K562 (cell line): ENCODE measurements at regions not wholly inside any gene's neighbourhood (a gene's known extent, or its start where the extent isn't known, plus 50 kb on each side); places are given as distances from the start of the nearest gene placed in this dataset.

Source experiments
- ARHGAP35 ChIP-seq: fragments of 450-650 bp; IDR thresholded peaks from 2 replicates; pipeline ENCODE4 v1.6.1; 2018; ENCODE audit not compliant: partially characterized antibody
- ARID4B ChIP-seq: sonication (generic); formaldehyde crosslinking; IDR thresholded peaks from 2 replicates; pipeline ENCODE4 v1.8.0; 2022; ENCODE audit warnings: mild to moderate bottlenecking, missing genetic modification reagents
- EP400 ChIP-seq: fragments of 450-650 bp; IDR thresholded peaks from 2 replicates; pipeline ENCODE4 v1.6.1; 2017; ENCODE audit warnings: antibody characterized with exemption, mild to moderate bottlenecking, moderate library complexity
- ESRRA ChIP-seq: fragments of 450-650 bp; IDR thresholded peaks from 2 replicates; pipeline ENCODE4 v1.6.1; 2014; ENCODE audit warnings: low read depth, mild to moderate bottlenecking, moderate library complexity, borderline replicate concordance
- FOXA1 ChIP-seq: fragments of 450-650 bp; IDR thresholded peaks from 2 replicates; pipeline ENCODE4 v1.6.1; 2016; ENCODE audit warnings: mild to moderate bottlenecking, borderline replicate concordance
- JUNB ChIP-seq: fragments of 450-650 bp; formaldehyde crosslinking; conservative IDR thresholded peaks from 2 replicates; pipeline ENCODE4 v1.4.0; 2020; ENCODE audit warnings: mild to moderate bottlenecking
- LEF1 ChIP-seq: fragments of 450-650 bp; IDR thresholded peaks from 2 replicates; pipeline ENCODE4 v1.6.1; 2016; ENCODE audit warnings: mild to moderate bottlenecking
- MAX ChIP-seq: sonication (generic); formaldehyde crosslinking; IDR thresholded peaks from 2 replicates; pipeline ENCODE4 v1.9.0; 2022; ENCODE audit warnings: mild to moderate bottlenecking, missing genetic modification reagents
- NR2C1 ChIP-seq, 2 experiments: fragments of 450-650 bp; IDR thresholded peaks; 2 replicates each; pipeline ENCODE4 v1.6.1; 2017; ENCODE audit warnings: mild to moderate bottlenecking in 2 of 2, antibody characterized with exemption in 1 of 2, inconsistent platforms in 1 of 2, missing compliant biosample characterization in 1 of 2, missing genetic modification characterization in 1 of 2
- PBX2 ChIP-seq, 2 experiments: IDR thresholded peaks in 1 of 2; conservative IDR thresholded peaks in 1 of 2; 2 replicates each; pipeline ENCODE4 v1.6.1; 2016; ENCODE audit warnings: low read depth in 2 of 2, mild to moderate bottlenecking in 1 of 2, missing compliant biosample characterization in 1 of 2, missing genetic modification characterization in 1 of 2, moderate library complexity in 1 of 2
- SIX5 ChIP-seq, 2 experiments: IDR thresholded peaks; 2 replicates each; pipeline ENCODE4 v1.6.1; 2011; ENCODE audit warnings: low read length in 2 of 2, borderline replicate concordance in 1 of 2, low read depth in 1 of 2, mild to moderate bottlenecking in 1 of 2, moderate library complexity in 1 of 2; ENCODE audit not compliant: insufficient read depth in 1 of 2
- SPI1 ChIP-seq: IDR thresholded peaks from 2 replicates; pipeline ENCODE4 v1.6.1; 2011; ENCODE audit warnings: low read depth, low read length, control low read depth, borderline replicate concordance

- TF ChIP-seq NR2C1 (IDR thresholded peaks at IDR 0.05) (no peak), NR2C1 (tag; IDR thresholded peaks at IDR 0.05) (0 out of 2 replicates have a peak, but pooled peaks have one; percentile 28), SPI1 (peak; percentile 80), SIX5 (IDR thresholded peaks at IDR 0.05; ENCODE audit: borderline replicate concordance in 1 of 2, insufficient read depth in 1 of 2, low read depth in 1 of 2, low read length in 2 of 2) (no peak), ARHGAP35 (no peak), ARID4B (CRISPR knock-in tag) (no peak), ESRRA (0 out of 2 replicates have a peak, but pooled peaks have one; percentile 42), JUNB (CRISPR knock-in tag) (no peak), LEF1 (peak; percentile 54; the same call in 1 of the 2 replicates), EP400 (no peak), MAX (CRISPR knock-in tag) (peak; percentile 18; the same call in 1 of the 2 replicates), FOXA1 (no peak), PBX2 (CRISPR knock-in tag; IDR thresholded peaks at IDR 0.05; ENCODE audit: low read depth) (no peak), PBX2 (tag; conservative IDR thresholded peaks at IDR 0.05; ENCODE audit: low read depth) (peak; percentile 46)
Measured at GRCh38 chr9:105890046-105890822, 195.9 kb downstream of the TMEM38B start (continued).
